ENCODE measurements at regions not wholly inside any gene's neighbourhood (a gene's known extent, or its start where the extent isn't known, plus 50 kb on each side); places are given as distances from the start of the nearest gene placed in this dataset.

- TF ChIP-seq REPIN1 (tag by site-specific recombination; IDR thresholded peaks at IDR 0.05; ENCODE audit: low read depth) (no peak), ZNF510 (tag by site-specific recombination; IDR thresholded peaks at IDR 0.05; ENCODE audit: insufficient replicate concordance) (no peak), ZNF48 (tag by site-specific recombination; IDR thresholded peaks at IDR 0.05) (no peak), ZNF138 (tag by site-specific recombination; IDR thresholded peaks at IDR 0.05; ENCODE audit: borderline replicate concordance) (no peak), TCF7L2 (IDR thresholded peaks at IDR 0.05; ENCODE audit: borderline replicate concordance, low read depth, low read length) (no peak), ATF2 (tag by site-specific recombination; IDR thresholded peaks at IDR 0.05; ENCODE audit: low read depth) (no peak), CTCF (tag by site-specific recombination; IDR thresholded peaks at IDR 0.05) (no peak), MYNN (tag by site-specific recombination; IDR thresholded peaks at IDR 0.05; ENCODE audit: borderline replicate concordance) (no peak), ZBTB20 (tag by site-specific recombination; IDR thresholded peaks at IDR 0.05) (no peak), YY1 (tag by site-specific recombination; IDR thresholded peaks at IDR 0.05) (no peak), ZNF350 (tag by site-specific recombination; IDR thresholded peaks at IDR 0.05) (no peak), ZNF660 (tag by site-specific recombination; IDR thresholded peaks at IDR 0.05) (no peak)
These were observed 114.6 kb downstream of the ACTBL2 start for GRCh38 chr5:57368010-57368409.
